ENCODE measurements at regions not wholly inside any gene's neighbourhood (a gene's known extent, or its start where the extent isn't known, plus 50 kb on each side); places are given as distances from the start of the nearest gene placed in this dataset.

DNA sequence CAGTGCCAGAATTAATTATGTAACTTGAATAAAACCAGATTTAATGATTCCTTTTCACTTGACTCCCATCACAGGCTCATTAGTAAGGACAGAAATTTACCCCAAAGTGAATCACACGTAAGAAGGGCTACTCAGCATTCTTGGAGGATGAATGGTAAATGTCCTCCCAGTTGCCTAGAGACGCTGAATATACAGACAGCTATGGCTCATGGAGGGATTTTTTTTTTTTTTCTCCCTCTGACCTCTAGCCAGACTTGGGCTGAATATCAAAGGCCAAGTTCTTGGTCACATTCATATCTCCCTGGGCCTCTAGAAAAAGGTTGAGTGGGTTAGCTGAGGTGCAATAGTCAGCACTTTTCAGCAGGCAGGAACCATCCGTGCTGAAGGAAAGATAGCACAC, 77.5 kb downstream of the PHLDA1 start:
- FAIRE-seq (no peak), DNase-seq (no peak)
- H3K36me3 ChIP-seq (ENCODE audit: control insufficient read depth in 2 of 3, insufficient read depth in 3 of 3, low read length in 3 of 3) = no peaks in the 10 kb centered on the region
- H3K4me1 ChIP-seq (ENCODE audit: control insufficient read depth in 2 of 3, insufficient read depth in 2 of 3, low read depth in 1 of 3, low read length in 3 of 3) = peaks cover 0 to 2% (median 0%) of the 10 kb centered on the region in 3 donors
- no peaks in the 10 kb centered on the region for H3K9me3 ChIP-seq (ENCODE audit: control insufficient read depth in 2 of 3, insufficient read depth in 1 of 3, low read length in 3 of 3)
- intact Hi-C loops (cut with DNase I) = no loop called here
- TF ChIP-seq, protein P1, sequence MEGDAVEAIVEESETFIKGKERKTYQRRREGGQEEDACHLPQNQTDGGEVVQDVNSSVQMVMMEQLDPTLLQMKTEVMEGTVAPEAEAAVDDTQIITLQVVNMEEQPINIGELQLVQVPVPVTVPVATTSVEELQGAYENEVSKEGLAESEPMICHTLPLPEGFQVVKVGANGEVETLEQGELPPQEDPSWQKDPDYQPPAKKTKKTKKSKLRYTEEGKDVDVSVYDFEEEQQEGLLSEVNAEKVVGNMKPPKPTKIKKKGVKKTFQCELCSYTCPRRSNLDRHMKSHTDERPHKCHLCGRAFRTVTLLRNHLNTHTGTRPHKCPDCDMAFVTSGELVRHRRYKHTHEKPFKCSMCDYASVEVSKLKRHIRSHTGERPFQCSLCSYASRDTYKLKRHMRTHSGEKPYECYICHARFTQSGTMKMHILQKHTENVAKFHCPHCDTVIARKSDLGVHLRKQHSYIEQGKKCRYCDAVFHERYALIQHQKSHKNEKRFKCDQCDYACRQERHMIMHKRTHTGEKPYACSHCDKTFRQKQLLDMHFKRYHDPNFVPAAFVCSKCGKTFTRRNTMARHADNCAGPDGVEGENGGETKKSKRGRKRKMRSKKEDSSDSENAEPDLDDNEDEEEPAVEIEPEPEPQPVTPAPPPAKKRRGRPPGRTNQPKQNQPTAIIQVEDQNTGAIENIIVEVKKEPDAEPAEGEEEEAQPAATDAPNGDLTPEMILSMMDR (IDR thresholded peaks at IDR 0.05; ENCODE audit: borderline replicate concordance, extremely low read depth, insufficient read depth) = no peak
- no peak overlapping the region for H3K4me3 ChIP-seq (ENCODE audit: low read length in 3 of 3)
- H3K9ac ChIP-seq (ENCODE audit: low read length in 3 of 3) = no peak overlapping the region
- H3K27ac ChIP-seq (ENCODE audit: low read depth in 2 of 2, low read length in 2 of 2) = no peak overlapping the region
- H3K27me3 ChIP-seq (ENCODE audit: control insufficient read depth, insufficient read depth, low read length) = no peaks in the 10 kb centered on the region

DNA sequence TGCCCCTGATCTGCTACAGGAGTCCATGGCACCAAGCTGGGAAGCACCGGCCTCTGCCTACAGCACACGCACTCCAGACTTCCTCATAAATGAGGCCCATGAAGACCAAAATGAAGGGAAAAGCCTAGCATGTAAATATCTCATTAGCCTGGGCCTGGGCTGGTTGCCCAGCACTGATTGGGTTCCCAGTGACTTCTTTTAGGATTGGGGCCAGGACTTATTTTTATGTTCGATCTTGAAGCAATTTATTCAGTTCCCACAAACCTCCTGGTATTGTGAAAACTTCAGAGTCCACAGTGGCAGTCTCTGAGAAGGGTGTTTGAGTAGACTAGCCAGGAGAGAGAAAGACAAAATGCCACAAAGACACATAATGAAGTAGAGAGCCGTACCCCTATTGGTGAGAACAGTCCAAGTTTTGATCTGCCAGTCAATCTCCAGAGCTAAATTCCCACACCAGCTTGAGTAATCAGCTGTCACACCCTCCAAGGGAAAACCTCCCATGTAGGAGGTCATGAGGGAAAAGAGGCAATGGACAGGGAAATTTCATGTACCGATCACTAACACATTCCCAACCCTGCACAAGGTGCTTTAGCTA, 78.2 kb downstream of the PHLDA1 start:
- Histone ChIP-seq H3K36me3 (ENCODE audit: control insufficient read depth in 2 of 3, insufficient read depth in 3 of 3, low read length in 3 of 3) (no peaks in the 10 kb centered on the region), H3K4me1 (ENCODE audit: control insufficient read depth in 2 of 3, insufficient read depth in 2 of 3, low read depth in 1 of 3, low read length in 3 of 3) (peaks cover 0 to 2% (median 0%) of the 10 kb centered on the region in 3 donors), H3K9me3 (ENCODE audit: control insufficient read depth in 2 of 3, insufficient read depth in 1 of 3, low read length in 3 of 3) (no peaks in the 10 kb centered on the region), H3K27me3 (ENCODE audit: control insufficient read depth, insufficient read depth, low read length) (no peaks in the 10 kb centered on the region), H3K4me3 (ENCODE audit: low read length in 3 of 3) (no peak overlapping the region), H3K9ac (ENCODE audit: low read length in 3 of 3) (no peak overlapping the region), H3K27ac (ENCODE audit: low read depth in 2 of 2, low read length in 2 of 2) (no peak overlapping the region)
- FAIRE-seq = no peak
- intact Hi-C loops (cut with DNase I) = no loop called here
- no peak for DNase-seq
- TF ChIP-seq, protein P1 (IDR thresholded peaks at IDR 0.05; ENCODE audit: borderline replicate concordance, extremely low read depth, insufficient read depth) = no peak

DNA sequence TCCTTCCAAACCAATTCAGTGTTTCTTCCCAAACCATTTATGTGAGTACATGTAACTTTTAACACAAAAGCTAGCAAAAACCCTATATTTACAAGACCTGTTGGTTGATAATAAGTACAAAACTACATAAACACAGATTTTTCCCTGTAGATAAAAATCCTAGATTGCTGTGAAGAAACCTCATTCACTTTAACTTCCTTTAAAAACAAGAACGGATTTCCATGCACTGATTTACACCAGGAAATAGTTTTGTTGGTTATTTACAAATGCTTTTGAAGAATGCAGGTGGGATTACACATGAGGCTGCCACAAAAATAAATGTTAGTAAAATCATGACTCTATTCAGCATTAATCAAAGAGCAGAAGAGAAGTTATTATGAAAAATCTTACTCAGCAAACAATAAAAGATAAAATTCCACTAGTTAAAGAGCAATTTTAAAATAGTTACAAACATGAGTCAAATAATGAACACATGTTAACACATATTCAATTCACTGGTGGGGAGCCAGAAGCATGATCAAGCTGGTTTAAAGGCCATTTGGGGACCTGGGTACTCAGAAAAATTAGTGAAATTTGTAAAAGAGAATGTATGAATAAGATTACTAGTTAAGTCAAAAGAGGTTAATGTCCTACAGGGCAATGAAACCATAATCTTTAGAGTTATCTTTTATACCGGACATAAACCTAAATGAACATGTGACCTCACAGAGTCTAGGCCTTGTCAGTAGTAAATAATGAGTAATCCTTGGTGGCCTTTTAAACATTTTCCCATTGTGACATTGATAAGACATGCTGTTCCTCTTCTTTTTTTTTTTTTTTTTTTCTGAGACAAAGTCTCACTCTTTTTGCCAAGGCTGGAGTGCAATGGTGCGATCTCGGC, 79.9 kb downstream of the PHLDA1 start:
- FAIRE-seq (peak; percentile 62), DNase-seq (no peak)
- H3K4me1 ChIP-seq (ENCODE audit: control insufficient read depth in 2 of 3, insufficient read depth in 2 of 3, low read depth in 1 of 3, low read length in 3 of 3) = peaks cover 0 to 2% (median 0%) of the 10 kb centered on the region in 3 donors
- TF ChIP-seq, protein P1 (IDR thresholded peaks at IDR 0.05; ENCODE audit: borderline replicate concordance, extremely low read depth, insufficient read depth) = no peak
- H3K27me3 ChIP-seq (ENCODE audit: control insufficient read depth, insufficient read depth, low read length) = no peaks in the 10 kb centered on the region
- peak overlapping the region in 1 of 2 donors; percentile 37 for H3K27ac ChIP-seq (ENCODE audit: low read depth in 2 of 2, low read length in 2 of 2)
- no peak overlapping the region for H3K9ac ChIP-seq (ENCODE audit: low read length in 3 of 3)
- no peaks in the 10 kb centered on the region for H3K9me3 ChIP-seq (ENCODE audit: control insufficient read depth in 2 of 3, insufficient read depth in 1 of 3, low read length in 3 of 3)
- H3K4me3 ChIP-seq (ENCODE audit: low read length in 3 of 3) = no peak overlapping the region
- intact Hi-C loops (cut with DNase I) = no loop called here
- no peaks in the 10 kb centered on the region for H3K36me3 ChIP-seq (ENCODE audit: control insufficient read depth in 2 of 3, insufficient read depth in 3 of 3, low read length in 3 of 3)

Data from kidney (tissue), 13 donors.